H1 (cell line): ENCODE measurements at regions not wholly inside any gene's neighbourhood (a gene's known extent, or its start where the extent isn't known, plus 50 kb on each side); places are given as distances from the start of the nearest gene placed in this dataset.

Experiments
- CTCF ChIA-PET: fragments of 300-600 bp; sonication (Branson Sonifier 250); formaldehyde crosslinking; loops from one replicate; lab custom pipeline; 2021; ENCODE audit not compliant: partially characterized antibody; lab: Charles Lee
- POLR2A ChIA-PET: fragments of 300-600 bp; sonication (Branson Sonifier 250); formaldehyde crosslinking; loops from one replicate; lab custom pipeline; 2021; ENCODE audit warnings: inconsistent platforms; ENCODE audit not compliant: partially characterized antibody; lab: Charles Lee
- DNase-seq, 2 experiments: peaks; one replicate each; pipeline versions ENCODE4 v3.0.0 to v3.0.0-alpha.2; 2010 to 2022; ENCODE audit warnings: low spot score in 2 of 2, low read depth in 1 of 2, mixed read lengths in 1 of 2
- FAIRE-seq: peaks from 2 replicates; lab custom pipeline; 2011; peaks lifted over from hg19 to GRCh38; lab: Jason Lieb, UNC
- H2AFZ ChIP-seq: 2 replicates; pipeline ENCODE4 v1.8.1; 2012; ENCODE audit warnings: low read length, inconsistent platforms
- H2AK5ac ChIP-seq: 2 replicates; pipeline ENCODE4 v1.6.1; 2013; ENCODE audit warnings: low read depth, low read length
- H2BK120ac ChIP-seq: replicated peaks from 2 replicates; pipeline ENCODE3; 2013; ENCODE audit warnings: low read depth, low read length, inconsistent platforms
- H2BK12ac ChIP-seq: 2 replicates; pipeline ENCODE4 v1.6.1; 2013; ENCODE audit warnings: low read depth, low read length
- H2BK15ac ChIP-seq: 2 replicates; pipeline ENCODE4 v1.6.1; 2013; ENCODE audit warnings: low read length
- H2BK20ac ChIP-seq: 2 replicates; pipeline ENCODE4 v1.6.1; 2013; ENCODE audit warnings: low read length
- H2BK5ac ChIP-seq: 2 replicates; pipeline ENCODE4 v1.6.1; 2013; ENCODE audit warnings: low read depth, low read length
- H3K14ac ChIP-seq: 2 replicates; pipeline ENCODE4 v1.6.1; 2013; ENCODE audit warnings: inconsistent platforms; ENCODE audit not compliant: insufficient read length
- H3K18ac ChIP-seq: 2 replicates; pipeline ENCODE4 v1.6.1; 2013; ENCODE audit warnings: low read length; ENCODE audit errors: extremely low read depth
- H3K23ac ChIP-seq: 2 replicates; pipeline ENCODE4 v1.6.1; 2013; ENCODE audit warnings: inconsistent platforms; ENCODE audit not compliant: insufficient read length
- H3K23me2 ChIP-seq: 2 replicates; pipeline ENCODE4 v1.6.1; 2013; ENCODE audit warnings: low read depth, low read length
- H3K27ac ChIP-seq: 2 replicates; pipeline ENCODE4 v1.6.1; 2011; ENCODE audit warnings: low read depth, low read length, inconsistent platforms
- H3K27me3 ChIP-seq, 4 experiments: replicated peaks in 1 of 4; 1 replicate in 1 of 4; 2 replicates in 3 of 4; pipeline versions ENCODE4 v1.6.1 to v1.8.1; 2011 to 2013; ENCODE audit warnings: low read length in 3 of 4, mild to moderate bottlenecking in 3 of 4, inconsistent platforms in 2 of 4, mixed read lengths in 2 of 4, moderate library complexity in 1 of 4; ENCODE audit not compliant: control insufficient read depth in 3 of 4, insufficient read depth in 3 of 4; ENCODE audit errors: extremely low read depth in 1 of 4
- H3K36me3 ChIP-seq, 4 experiments: 2 replicates each; pipeline versions ENCODE4 v1.6.1 to v1.8.1; 2011 to 2013; ENCODE audit warnings: mild to moderate bottlenecking in 4 of 4, low read length in 3 of 4, moderate library complexity in 2 of 4, control low read depth in 1 of 4, inconsistent platforms in 1 of 4; ENCODE audit not compliant: insufficient read depth in 4 of 4, control insufficient read depth in 2 of 4
- H3K4ac ChIP-seq: replicated peaks from 2 replicates; pipeline ENCODE3; 2013; ENCODE audit warnings: low read length, low read depth, mixed read lengths, inconsistent platforms; ENCODE audit not compliant: insufficient read length
- H3K4me1 ChIP-seq, 4 experiments: replicated peaks in 1 of 4; 1 replicate in 1 of 4; 2 replicates in 3 of 4; pipeline versions ENCODE4 v1.6.1 to v1.8.1; 2011 to 2013; ENCODE audit warnings: low read length in 3 of 4, inconsistent platforms in 2 of 4, mixed read lengths in 1 of 4; ENCODE audit not compliant: insufficient read depth in 4 of 4, control insufficient read depth in 3 of 4
- H3K4me2 ChIP-seq, 2 experiments: 2 replicates each; pipeline versions ENCODE4 v1.6.1 to v1.8.1; 2011 to 2013; ENCODE audit warnings: low read depth in 2 of 2, low read length in 2 of 2, control low read depth in 1 of 2, inconsistent platforms in 1 of 2, mild to moderate bottlenecking in 1 of 2; ENCODE audit not compliant: insufficient read depth in 1 of 2
- H3K4me3 ChIP-seq, 4 experiments: fragments of 200-600, 300-600 bp in 1 of 4; sonication (generic), shearing (Covaris generic), sonication (Bioruptor Twin) in 1 of 4; 2 replicates each; pipeline versions ENCODE4 v1.5.1 to v1.8.1; 2011 to 2016; ENCODE audit warnings: low read length in 4 of 4, low read depth in 3 of 4, control low read depth in 2 of 4, inconsistent platforms in 2 of 4, mild to moderate bottlenecking in 2 of 4, mixed read lengths in 1 of 4, moderate library complexity in 1 of 4; ENCODE audit not compliant: insufficient read depth in 2 of 4; ENCODE audit errors: extremely low read depth in 1 of 4
- H3K56ac ChIP-seq: replicated peaks from 2 replicates; pipeline ENCODE3; 2013; ENCODE audit warnings: low read depth, mild to moderate bottlenecking, mixed read lengths, low read length, inconsistent platforms; ENCODE audit not compliant: insufficient read length
- H3K79me1 ChIP-seq: 2 replicates; pipeline ENCODE4 v1.6.1; 2013; ENCODE audit warnings: low read depth, low read length, control low read depth
- H3K79me2 ChIP-seq, 2 experiments: 2 replicates each; pipeline versions ENCODE4 v1.6.1 to v1.8.1; 2012 to 2013; ENCODE audit warnings: low read length in 2 of 2, mild to moderate bottlenecking in 2 of 2, inconsistent platforms in 1 of 2; ENCODE audit not compliant: insufficient read depth in 2 of 2, control insufficient read depth in 1 of 2
- H3K9ac ChIP-seq, 4 experiments: replicated peaks in 1 of 4; 1 replicate in 1 of 4; 2 replicates in 3 of 4; pipeline versions ENCODE4 v1.6.1 to v1.8.1; 2011 to 2013; ENCODE audit warnings: low read depth in 3 of 4, low read length in 3 of 4, control low read depth in 2 of 4, mild to moderate bottlenecking in 2 of 4, moderate library complexity in 2 of 4, inconsistent platforms in 1 of 4; ENCODE audit errors: extremely low read depth in 1 of 4
- H3K9me3 ChIP-seq, 2 experiments: 2 replicates each; pipeline versions ENCODE4 v1.6.1 to v1.8.1; 2012 to 2013; ENCODE audit warnings: mild to moderate bottlenecking in 2 of 2, moderate library complexity in 2 of 2, control low read depth in 1 of 2, inconsistent platforms in 1 of 2, low read depth in 1 of 2, low read length in 1 of 2, mixed read lengths in 1 of 2; ENCODE audit not compliant: insufficient read depth in 2 of 2
- H4K20me1 ChIP-seq, 2 experiments: replicated peaks in 1 of 2; 2 replicates each; pipeline versions ENCODE3 to v1.8.1; 2011 to 2013; ENCODE audit warnings: inconsistent platforms in 2 of 2, low read length in 2 of 2, mild to moderate bottlenecking in 1 of 2; ENCODE audit not compliant: insufficient read depth in 2 of 2, control insufficient read depth in 1 of 2
- H4K5ac ChIP-seq: 2 replicates; pipeline ENCODE4 v1.6.1; 2013; ENCODE audit warnings: low read length, low read depth, mixed read lengths, inconsistent platforms; ENCODE audit not compliant: insufficient read length
- H4K8ac ChIP-seq: 2 replicates; pipeline ENCODE4 v1.8.0; 2013; ENCODE audit warnings: mild to moderate bottlenecking, moderate library complexity, low read length, inconsistent platforms; ENCODE audit not compliant: insufficient read depth; ENCODE audit errors: extremely low read depth
- H4K91ac ChIP-seq: replicated peaks from 2 replicates; pipeline ENCODE3; 2013; ENCODE audit warnings: low read length, mixed read lengths, inconsistent platforms; ENCODE audit not compliant: insufficient read length
- ASH2L ChIP-seq: fragments of 200-600, 300-600 bp; sonication (generic); IDR thresholded peaks from one replicate; pipeline ENCODE4 v1.7.1; 2017; ENCODE audit warnings: low read length
- BCL11A ChIP-seq, 2 experiments: IDR thresholded peaks; one replicate each; pipeline ENCODE4 v1.6.1; 2011; ENCODE audit warnings: low read depth in 2 of 2, low read length in 2 of 2, mild to moderate bottlenecking in 2 of 2
- CHD1 ChIP-seq: IDR thresholded peaks from 2 replicates; pipeline ENCODE4 v1.6.1; 2012; ENCODE audit warnings: low read depth, low read length, improper control_type of control experiment
- EGR1 ChIP-seq: IDR thresholded peaks from 2 replicates; pipeline ENCODE4 v1.6.1; 2011; ENCODE audit warnings: low read depth, low read length, borderline replicate concordance
- EZH2 ChIP-seq: fragments of 200-600 bp; sonication (generic); IDR thresholded peaks from 2 replicates; pipeline ENCODE4 v1.7.1; 2012; ENCODE audit warnings: low read depth, mild to moderate bottlenecking, moderate library complexity, low read length, inconsistent platforms; ENCODE audit not compliant: severe bottlenecking
- HDAC6 ChIP-seq: IDR thresholded peaks from one replicate; pipeline ENCODE4 v1.7.1; 2012; ENCODE audit warnings: low read depth, mild to moderate bottlenecking, inconsistent platforms, low read length, moderate library complexity
- JUN ChIP-seq: IDR thresholded peaks from 2 replicates; pipeline ENCODE4 v1.6.1; 2011; ENCODE audit warnings: low read depth, mild to moderate bottlenecking, improper control_type of control experiment, low read length
- KDM1A ChIP-seq: fragments of 200-600, 300-600 bp; sonication (generic); IDR thresholded peaks from 2 replicates; pipeline ENCODE4 v1.7.1; 2016; ENCODE audit warnings: mild to moderate bottlenecking, low read length, borderline replicate concordance
- KDM5A ChIP-seq: fragments of 200-600 bp; IDR thresholded peaks from 2 replicates; pipeline ENCODE4 v1.7.1; 2012; ENCODE audit warnings: mild to moderate bottlenecking, low read length, inconsistent platforms, mixed read lengths
- PHF8 ChIP-seq: fragments of 200-600 bp; sonication (generic); conservative IDR thresholded peaks from 2 replicates; pipeline ENCODE4 v1.7.1; 2012; ENCODE audit warnings: low read depth, mild to moderate bottlenecking, inconsistent platforms, low read length, moderate library complexity
- RNF2 ChIP-seq: fragments of 200-900, 300-1000 bp; sonication (generic); IDR thresholded peaks from 2 replicates; pipeline ENCODE4 v1.7.1; 2016; ENCODE audit warnings: borderline replicate concordance, low read depth, mild to moderate bottlenecking, antibody characterized with exemption, low read length; ENCODE audit not compliant: poor library complexity, severe bottlenecking; ENCODE audit errors: missing control alignments
- SAP30 ChIP-seq: fragments of 300-600 bp; sonication (generic); IDR thresholded peaks from 2 replicates; pipeline ENCODE4 v1.7.1; 2012; ENCODE audit warnings: low read length, moderate library complexity, mild to moderate bottlenecking, inconsistent platforms; ENCODE audit not compliant: insufficient read depth, insufficient replicate concordance
- SP4 ChIP-seq: IDR thresholded peaks from 2 replicates; pipeline ENCODE4 v1.6.1; 2012; ENCODE audit warnings: low read length, inconsistent platforms
- TCF12 ChIP-seq: IDR thresholded peaks from 2 replicates; pipeline ENCODE4 v1.6.1; 2011; ENCODE audit warnings: low read depth, mild to moderate bottlenecking, low read length
- WGBS, 2 experiments: shearing (Covaris generic) in 1 of 2; methylation state at CpG; one replicate each; pipeline versions ENCODE4 v1.1.6 to v1.1.7; 2013 to 2015; ENCODE audit warnings: low lambda C conversion rate in 2 of 2, mixed read lengths in 2 of 2, inconsistent platforms in 1 of 2, low coverage in 1 of 2, missing lambda C conversion rate in 1 of 2; ENCODE audit not compliant: insufficient replicate concordance in 2 of 2, insufficient coverage in 1 of 2, insufficient read length in 1 of 2; ENCODE audit errors: extremely low coverage in 1 of 2, missing lambda C conversion rate in 1 of 2; 5-methylcytosine and 5-hydroxymethylcytosine counted together

GRCh38 chr14:43792980-43793379 is 714.1 kb downstream of the FSCB start:
- H3K9me3 ChIP-seq: no peaks in the 10 kb centered on the region
- WGBS, 2 experiments: 100% methylated on average over 3 of the region's 3 CpGs; no CpG with 5 or more reads in 1 of the 2 experiments

More at GRCh38 chr14:43792980-43793379, 714.1 kb downstream of the FSCB start:
- no peak overlapping the region for H3K4me2 ChIP-seq
- no peak overlapping the region for H4K91ac ChIP-seq
- no peaks in the 10 kb centered on the region for H3K27me3 ChIP-seq
- H3K56ac ChIP-seq: no peak overlapping the region
- H3K18ac ChIP-seq: no peak overlapping the region
- H3K4me3 ChIP-seq: no peak overlapping the region
- no peak overlapping the region for H4K5ac ChIP-seq
- H3K23ac ChIP-seq: no peak overlapping the region
- no peak overlapping the region for H2BK15ac ChIP-seq
- no peak overlapping the region for H2AK5ac ChIP-seq
- H3K36me3 ChIP-seq: no peaks in the 10 kb centered on the region
- POLR2A ChIA-PET: no interaction called here
- H2BK5ac ChIP-seq: no peak overlapping the region
- H2AFZ ChIP-seq: no peak overlapping the region
- TF ChIP-seq JUN (no peak), BCL11A (IDR thresholded peaks at IDR 0.05; ENCODE audit: low read depth in 2 of 2, low read length in 2 of 2) (no peak), RNF2 (no peak), SAP30 (no peak), EZH2 (no peak), CHD1 (no peak), KDM1A (no peak), ASH2L (no peak), SP4 (no peak), KDM5A (no peak), PHF8 (no peak), EGR1 (no peak), TCF12 (no peak), HDAC6 (no peak)
- no peaks in the 10 kb centered on the region for H4K20me1 ChIP-seq
- H3K27ac ChIP-seq: no peak overlapping the region
- no peaks in the 10 kb centered on the region for H3K79me2 ChIP-seq
- CTCF ChIA-PET: no interaction called here
- no peak overlapping the region for H2BK120ac ChIP-seq
- no peak overlapping the region for H3K4ac ChIP-seq
- H3K14ac ChIP-seq: no peak overlapping the region
- DNase-seq (no peak), FAIRE-seq (no peak)
- no peaks in the 10 kb centered on the region for H3K79me1 ChIP-seq
- H4K8ac ChIP-seq: no peak overlapping the region
- H3K23me2 ChIP-seq: no peaks in the 10 kb centered on the region
- H3K4me1 ChIP-seq: peaks cover 0 to 3% (median 1%) of the 10 kb centered on the region in 4 experiments; a peak in 1 of 7 replicates
- no peak overlapping the region for H3K9ac ChIP-seq
- no peak overlapping the region for H2BK12ac ChIP-seq
- H2BK20ac ChIP-seq: no peak overlapping the region
